Erythroblast (primary cell): ENCODE measurements at regions not wholly inside any gene's neighbourhood (a gene's known extent, or its start where the extent isn't known, plus 50 kb on each side); places are given as distances from the start of the nearest gene placed in this dataset.

ENCODE experiments used
- GATA1 ChIP-seq: IDR thresholded peaks from 2 replicates; pipeline ENCODE4 v1.6.1; 2011; ENCODE audit warnings: low read depth, mild to moderate bottlenecking, control low read depth, low read length, moderate library complexity
- POLR2A ChIP-seq: IDR thresholded peaks from 2 replicates; pipeline ENCODE4 v1.6.1; 2011; ENCODE audit warnings: mild to moderate bottlenecking, low read length

GRCh38 chrX:10679387-10679786, 59.0 kb upstream of the MID1 start:
- TF ChIP-seq POLR2A (no peak), GATA1 (no peak)
